GM12891 (cell line): ENCODE measurements at regions not wholly inside any gene's neighbourhood (a gene's known extent, or its start where the extent isn't known, plus 50 kb on each side); places are given as distances from the start of the nearest gene placed in this dataset.

Experiments
- PAX5 ChIP-seq: IDR thresholded peaks from 2 replicates; pipeline ENCODE4 v1.6.1; 2011; ENCODE audit warnings: low read length, moderate library complexity, mild to moderate bottlenecking; ENCODE audit not compliant: insufficient read depth, severe bottlenecking
- POLR2A ChIP-seq: IDR thresholded peaks from 2 replicates; pipeline ENCODE4 v1.6.1; 2011; ENCODE audit warnings: low read depth, low read length, control low read depth
- POLR2AphosphoS5 ChIP-seq: IDR thresholded peaks from 2 replicates; pipeline ENCODE4 v1.6.1; 2011; ENCODE audit warnings: low read depth, low read length, control low read depth
- POU2F2 ChIP-seq: IDR thresholded peaks from 2 replicates; pipeline ENCODE4 v1.6.1; 2011; ENCODE audit warnings: low read depth, mild to moderate bottlenecking, control low read depth, low read length, moderate library complexity
- SPI1 ChIP-seq: IDR thresholded peaks from 2 replicates; pipeline ENCODE4 v1.6.1; 2011; ENCODE audit warnings: low read depth, low read length, control low read depth
- TAF1 ChIP-seq: IDR thresholded peaks from 2 replicates; pipeline ENCODE4 v1.6.1; 2011; ENCODE audit warnings: low read depth, low read length, control low read depth

DNA sequence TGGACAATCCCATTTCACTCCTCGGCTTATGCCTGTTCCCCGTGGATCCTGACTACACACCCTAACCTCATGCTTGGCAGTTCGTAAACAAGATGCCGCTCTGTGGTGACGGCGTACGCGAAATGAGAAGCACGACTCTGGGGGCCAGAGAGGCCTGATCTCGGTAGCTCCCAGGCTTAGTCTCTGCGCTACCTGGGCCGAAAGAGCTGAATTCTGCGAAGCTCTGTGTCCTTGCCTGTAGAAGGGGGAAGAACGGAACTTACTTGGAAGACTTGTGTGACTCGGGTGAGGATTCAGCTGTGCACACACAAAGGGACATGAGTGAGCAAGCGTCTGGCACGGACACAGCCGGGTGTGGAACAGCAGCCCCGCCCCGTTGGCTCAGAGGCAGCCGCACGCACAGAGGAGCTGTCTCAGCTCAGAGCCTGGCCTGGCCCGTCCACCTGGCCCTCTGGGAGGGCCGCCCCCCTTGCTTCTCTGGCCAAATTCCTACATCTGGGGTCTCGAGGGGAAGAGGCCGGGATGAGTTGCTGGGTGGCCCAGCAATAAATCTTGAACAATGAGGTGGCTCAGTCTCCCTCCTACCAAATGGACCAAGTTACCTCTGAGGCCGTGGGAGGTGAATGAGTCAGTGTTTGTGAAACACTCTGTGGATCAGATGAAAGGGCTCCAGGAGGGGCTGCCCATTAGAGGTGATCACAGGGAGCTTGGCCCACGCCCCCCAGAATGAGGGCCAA, 83.8 kb downstream of the PDGFA start:
- TF ChIP-seq TAF1 (no peak), POLR2A (no peak), POLR2AphosphoS5 (no peak), SPI1 (no peak), PAX5 (no peak), POU2F2 (no peak)
